Mesenchymal stem cell (in vitro differentiated cells and primary cell): ENCODE measurements at regions not wholly inside any gene's neighbourhood (a gene's known extent, or its start where the extent isn't known, plus 50 kb on each side); places are given as distances from the start of the nearest gene placed in this dataset.

Source experiments
- DNase-seq: peaks from one replicate; pipeline ENCODE4 v3.0.0-alpha.2; 2013
- H2AFZ ChIP-seq: one replicate; pipeline ENCODE4 v1.6.1; 2013; ENCODE audit warnings: low read depth, mild to moderate bottlenecking, control low read depth, inconsistent platforms, low read length, moderate library complexity
- H2AK5ac ChIP-seq: 2 replicates; pipeline ENCODE4 v1.6.1; 2013; ENCODE audit warnings: low read length, moderate library complexity, mild to moderate bottlenecking, inconsistent platforms; ENCODE audit not compliant: severe bottlenecking
- H2BK120ac ChIP-seq: one replicate; pipeline ENCODE4 v1.6.1; 2013; ENCODE audit warnings: low read depth, mild to moderate bottlenecking, inconsistent platforms, low read length, moderate library complexity
- H2BK12ac ChIP-seq, 2 experiments: one replicate each; pipeline ENCODE4 v1.6.1; 2013; ENCODE audit warnings: inconsistent platforms in 2 of 2, low read length in 2 of 2, mild to moderate bottlenecking in 2 of 2, moderate library complexity in 2 of 2, control low read depth in 1 of 2
- H2BK15ac ChIP-seq: one replicate; pipeline ENCODE4 v1.6.1; 2013; ENCODE audit warnings: mild to moderate bottlenecking, low read depth, inconsistent platforms; ENCODE audit not compliant: poor library complexity, severe bottlenecking
- H2BK5ac ChIP-seq: 2 replicates; pipeline ENCODE4 v1.6.1; 2013; ENCODE audit warnings: low read depth, mild to moderate bottlenecking, low read length, control low read depth, inconsistent platforms; ENCODE audit not compliant: poor library complexity, severe bottlenecking
- H3K14ac ChIP-seq, 2 experiments: one replicate each; pipeline ENCODE4 v1.6.1; 2013; ENCODE audit warnings: inconsistent platforms in 2 of 2, low read length in 2 of 2, control low read depth in 1 of 2, mild to moderate bottlenecking in 1 of 2, moderate library complexity in 1 of 2
- H3K18ac ChIP-seq, 2 experiments: one replicate each; pipeline ENCODE4 v1.6.1; 2013; ENCODE audit warnings: inconsistent platforms in 2 of 2, low read length in 2 of 2, control low read depth in 1 of 2, low read depth in 1 of 2, mild to moderate bottlenecking in 1 of 2
- H3K23ac ChIP-seq, 2 experiments: one replicate each; pipeline ENCODE4 v1.6.1; 2013; ENCODE audit warnings: inconsistent platforms in 2 of 2, low read length in 2 of 2, mild to moderate bottlenecking in 2 of 2, moderate library complexity in 2 of 2, control low read depth in 1 of 2
- H3K27ac ChIP-seq: 2 replicates; pipeline ENCODE4 v1.5.1; 2013; ENCODE audit warnings: mild to moderate bottlenecking, moderate library complexity, low read length, control low read depth, inconsistent platforms; ENCODE audit not compliant: poor library complexity, severe bottlenecking
- H3K27me3 ChIP-seq, 2 experiments: 2 replicates each; pipeline versions ENCODE4 v1.6.1 to v1.7.0; 2013; ENCODE audit warnings: low read length in 2 of 2, mild to moderate bottlenecking in 2 of 2, moderate library complexity in 2 of 2, control low read depth in 1 of 2, inconsistent platforms in 1 of 2; ENCODE audit not compliant: control insufficient read depth in 1 of 2, insufficient read depth in 1 of 2
- H3K36me3 ChIP-seq, 2 experiments: 2 replicates each; pipeline versions ENCODE4 v1.6.1 to v1.7.0; 2013; ENCODE audit warnings: low read length in 2 of 2, control low read depth in 1 of 2, inconsistent platforms in 1 of 2, low read depth in 1 of 2, mild to moderate bottlenecking in 1 of 2; ENCODE audit not compliant: insufficient read depth in 2 of 2, control insufficient read depth in 1 of 2
- H3K4ac ChIP-seq, 2 experiments: one replicate each; pipeline ENCODE4 v1.6.1; 2013; ENCODE audit warnings: inconsistent platforms in 2 of 2, low read length in 2 of 2, mild to moderate bottlenecking in 2 of 2, moderate library complexity in 2 of 2, control low read depth in 1 of 2, low read depth in 1 of 2
- H3K4me1 ChIP-seq: 2 replicates; pipeline ENCODE4 v1.6.1; 2013; ENCODE audit warnings: low read depth, low read length, control low read depth; ENCODE audit not compliant: control insufficient read depth, insufficient read depth
- H3K4me2 ChIP-seq: 2 replicates; pipeline ENCODE4 v1.6.1; 2013; ENCODE audit warnings: low read length, mild to moderate bottlenecking, inconsistent platforms; ENCODE audit not compliant: poor library complexity, severe bottlenecking
- H3K4me3 ChIP-seq, 2 experiments: 2 replicates each; pipeline versions ENCODE4 v1.5.1 to v1.7.0; 2013; ENCODE audit warnings: low read length in 2 of 2, mild to moderate bottlenecking in 2 of 2, control low read depth in 1 of 2, low read depth in 1 of 2; ENCODE audit not compliant: insufficient read depth in 1 of 2
- H3K79me1 ChIP-seq: replicated peaks from 2 replicates; pipeline ENCODE4 v1.6.1; 2013; ENCODE audit warnings: mild to moderate bottlenecking, control low read depth, low read length, inconsistent platforms; ENCODE audit not compliant: poor library complexity, severe bottlenecking
- H3K9ac ChIP-seq: 2 replicates; pipeline ENCODE4 v1.7.0; 2013; ENCODE audit warnings: mild to moderate bottlenecking, low read length, moderate library complexity
- H3K9me3 ChIP-seq: 2 replicates; pipeline ENCODE4 v1.7.0; 2013; ENCODE audit warnings: mild to moderate bottlenecking, low read length; ENCODE audit not compliant: control insufficient read depth
- H4K8ac ChIP-seq: one replicate; pipeline ENCODE4 v1.6.1; 2013; ENCODE audit warnings: inconsistent platforms, mild to moderate bottlenecking, low read length, moderate library complexity
- H4K91ac ChIP-seq: one replicate; pipeline ENCODE4 v1.6.1; 2013; ENCODE audit warnings: mild to moderate bottlenecking, low read length, inconsistent platforms
- WGBS: methylation state at CpG from one replicate; pipeline ENCODE4 v1.1.7; 2013; ENCODE audit warnings: mixed read lengths; 5-methylcytosine and 5-hydroxymethylcytosine counted together

- Histone ChIP-seq H3K18ac (no peak overlapping the region), H3K4me1 (peaks cover 1% of the 10 kb centered on the region), H3K27me3 (no peaks in the 10 kb centered on the region), H2AFZ (no peak overlapping the region), H3K36me3 (no peaks in the 10 kb centered on the region), H2BK12ac (no peak overlapping the region), H3K4me3 (no peak overlapping the region), H3K4ac (no peak overlapping the region), H3K9ac (no peak overlapping the region), H3K23ac (no peak overlapping the region), H2BK5ac (no peak overlapping the region), H4K91ac (no peak overlapping the region), H4K8ac (no peak overlapping the region), H2BK15ac (no peak overlapping the region), H3K4me2 (no peak overlapping the region), H3K14ac (no peak overlapping the region), H3K79me1 (no peaks in the 10 kb centered on the region), H3K27ac (no peak overlapping the region), H2BK120ac (no peak overlapping the region), H2AK5ac (no peak overlapping the region), H3K9me3 (peaks cover 12% of the 10 kb centered on the region)
- DNase-seq, result no peak
- WGBS, result 89% methylated on average over 4 of the region's 5 CpGs
Measured at GRCh38 chr2:506866-507265, 170.3 kb downstream of the TMEM18 start.

GRCh38 chr2:506451-506850 lies 170.8 kb downstream of the TMEM18 start:
- 60% methylated on average over 6 of the region's 6 CpGs for WGBS

GRCh38 chr2:505941-506340 lies 171.3 kb downstream of the TMEM18 start:
- no peaks in the 10 kb centered on the region for H3K36me3 ChIP-seq
- H3K23ac ChIP-seq, result no peak overlapping the region
- H4K91ac ChIP-seq, result no peak overlapping the region
- H2BK120ac ChIP-seq, result no peak overlapping the region
- H3K27me3 ChIP-seq, result no peaks in the 10 kb centered on the region
- H2BK5ac ChIP-seq, result no peak overlapping the region
- H3K9me3 ChIP-seq, result peaks cover 12% of the 10 kb centered on the region
- H2AK5ac ChIP-seq, result no peak overlapping the region
- H2BK15ac ChIP-seq, result no peak overlapping the region
- H3K14ac ChIP-seq, result no peak overlapping the region
- H3K9ac ChIP-seq, result no peak overlapping the region
- no peak overlapping the region for H2BK12ac ChIP-seq
- no peak overlapping the region for H3K4me3 ChIP-seq
- H4K8ac ChIP-seq, result no peak overlapping the region
- no peak overlapping the region for H2AFZ ChIP-seq
- H3K27ac ChIP-seq, result no peak overlapping the region
- WGBS, result 37% methylated on average over 6 of the region's 8 CpGs
- peaks cover 1% of the 10 kb centered on the region for H3K4me1 ChIP-seq
- H3K79me1 ChIP-seq, result no peaks in the 10 kb centered on the region
- H3K4ac ChIP-seq, result no peak overlapping the region
- DNase-seq, result no peak
- no peak overlapping the region for H3K4me2 ChIP-seq
- no peak overlapping the region for H3K18ac ChIP-seq

More at GRCh38 chr2:506451-506850, 170.8 kb downstream of the TMEM18 start:
- Histone ChIP-seq H2BK12ac (no peak overlapping the region), H3K9me3 (peaks cover 12% of the 10 kb centered on the region), H3K27ac (no peak overlapping the region), H2AFZ (no peak overlapping the region), H2AK5ac (no peak overlapping the region), H3K36me3 (no peaks in the 10 kb centered on the region), H3K27me3 (no peaks in the 10 kb centered on the region), H3K79me1 (no peaks in the 10 kb centered on the region), H2BK15ac (no peak overlapping the region), H3K23ac (no peak overlapping the region), H3K14ac (no peak overlapping the region), H2BK5ac (no peak overlapping the region), H3K9ac (no peak overlapping the region), H4K8ac (no peak overlapping the region), H3K4me3 (no peak overlapping the region), H3K4me2 (no peak overlapping the region), H3K4me1 (peaks cover 1% of the 10 kb centered on the region), H4K91ac (no peak overlapping the region), H2BK120ac (no peak overlapping the region), H3K4ac (no peak overlapping the region), H3K18ac (no peak overlapping the region)
- DNase-seq, result no peak

- Histone ChIP-seq H3K18ac (no peak overlapping the region), H3K4me3 (no peak overlapping the region), H3K9ac (no peak overlapping the region), H3K9me3 (peaks cover 3% of the 10 kb centered on the region), H3K4me2 (no peak overlapping the region), H4K91ac (no peak overlapping the region), H3K27me3 (peaks cover 0 to 5% of the 10 kb centered on the region in 2 experiments), H2AK5ac (no peak overlapping the region), H3K14ac (no peak overlapping the region), H2AFZ (no peak overlapping the region), H2BK12ac (no peak overlapping the region), H2BK15ac (no peak overlapping the region), H3K23ac (no peak overlapping the region), H3K36me3 (no peaks in the 10 kb centered on the region), H3K4me1 (peaks cover 1% of the 10 kb centered on the region), H3K4ac (no peak overlapping the region), H2BK5ac (no peak overlapping the region), H3K79me1 (no peaks in the 10 kb centered on the region), H2BK120ac (no peak overlapping the region), H4K8ac (no peak overlapping the region), H3K27ac (no peak overlapping the region)
- WGBS, result 94% methylated on average over 41 of the region's 41 CpGs
- no peak for DNase-seq
Measured at GRCh38 chr2:503288-503999, 173.8 kb downstream of the TMEM18 start.
